Heart right ventricle (tissue), 16 donors: ENCODE measurements at regions not wholly inside any gene's neighbourhood (a gene's known extent, or its start where the extent isn't known, plus 50 kb on each side); places are given as distances from the start of the nearest gene placed in this dataset.

Experiments
- ATAC-seq, 8 donors: fragments of 200-7000 bp; cut with Tn5 transposase; one replicate each; pipeline ENCODE4 v1.9.1; 2020; ENCODE audit warnings: mild to moderate bottlenecking in 8 of 8, moderate library complexity in 8 of 8, moderate number of reproducible peaks in 1 of 8
- DNase-seq, 2 donors: peaks; one replicate each; pipeline ENCODE4 v3.0.0-alpha.2; 2020
- H3K27ac ChIP-seq, 10 donors: fragments of 200-600 bp; sonication (generic) in 2 of 10; one replicate each; pipeline versions ENCODE4 v1.5.0 to v1.8.0; 2020 to 2022; ENCODE audit warnings: mild to moderate bottlenecking in 3 of 10
- H3K27me3 ChIP-seq, 7 donors: fragments of 200-600 bp; one replicate each; pipeline ENCODE4 v1.8.0; 2021 to 2022; ENCODE audit warnings: mild to moderate bottlenecking in 2 of 7
- H3K36me3 ChIP-seq, 9 donors: fragments of 200-600 bp; sonication (generic) in 1 of 9; one replicate each; pipeline versions ENCODE4 v1.5.0 to v1.8.0; 2020 to 2022; ENCODE audit warnings: mild to moderate bottlenecking in 2 of 9
- H3K4me1 ChIP-seq, 9 donors: fragments of 200-600 bp; sonication (generic) in 1 of 9; one replicate each; pipeline versions ENCODE4 v1.5.0 to v1.8.0; 2020 to 2022; ENCODE audit warnings: mild to moderate bottlenecking in 4 of 9
- H3K4me3 ChIP-seq, 10 donors: fragments of 200-600 bp; sonication (generic) in 2 of 10; one replicate each; pipeline versions ENCODE4 v1.5.0 to v1.8.0; 2020 to 2022; ENCODE audit warnings: mild to moderate bottlenecking in 7 of 10, moderate library complexity in 2 of 10
- H3K9me3 ChIP-seq, 11 donors: fragments of 200-600 bp in 10 of 11; sonication (generic) in 2 of 11; one replicate each; pipeline versions ENCODE4 v1.5.0 to v1.8.0; 2013 to 2022; ENCODE audit warnings: mild to moderate bottlenecking in 2 of 11, control low read depth in 1 of 11, moderate library complexity in 1 of 11
- CTCF ChIP-seq, 9 donors: fragments of 200-600 bp; sonication (generic) in 2 of 9; IDR thresholded peaks; one replicate each; pipeline versions ENCODE4 v1.5.0 to v1.8.0; 2021 to 2022; ENCODE audit warnings: antibody characterized with exemption in 9 of 9, mild to moderate bottlenecking in 5 of 9, moderate library complexity in 1 of 9
- WGBS, 2 donors: extraction: QIAGEN DNeasy Blood & Tissue Kit; methylation state at CpG; one replicate each; pipeline ENCODE4 v1.1.7; 2013; ENCODE audit warnings: inconsistent platforms in 1 of 2; 5-methylcytosine and 5-hydroxymethylcytosine counted together
- intact Hi-C, 10 donors: fragments of 100-400 bp; cut with DNase I; formaldehyde crosslinking; loops; one replicate each; pipeline versions ENCODE4 v1.11.1 to v1.14.2; 2022
- donor health status: Arrhythmogenic right ventricular cardiomyopathy.
- donor health status: ischemic (EF 13 %, LVEDD 7.1; RV severe dilation, severe dysfunction).
- donor health status: healthy with polysubstance abuse.
- donor health status: DM: no; HTN: yes; CAD: no.
- donor health status: DM: no; HTN: no; CAD: no.
- donor health status: ischemic (EF 25% LVEDD 6.9; RV normal size, moderate dysfunction).
- donor health status: ischemic (EF 25% LVEDD 5.7; RV mildly dilated, moderate dysfunction).
- donor health status: healthy.
- donor health status: DM: yes; HTN: yes; CAD: no.
- donor health status: Ischemic cardiomyopathy.
- donor health status: ischemic (EF 35%, LVEDD 5.7; RV mildly dilated, moderate dysfunction).
- donor health status: nonischemic (EF 11% LVEDD 7.7; RV severe dilation, severe dysfunction).
- donor health status: DM: yes; HTN: yes; CAD: no.
- donor health status: PGD.
- donor health status: ischemic (EF 29% LVEDD 5.4; RV normal size, mild dysfunction).
- donor health status: nonischemic (EF 23%, LVEDD 6.1; RV moderate dilation, normal function).

- no peaks in the 10 kb centered on the region for H3K36me3 ChIP-seq
- H3K4me3 ChIP-seq: no peak overlapping the region
- H3K27me3 ChIP-seq: no peaks in the 10 kb centered on the region
- ATAC-seq: no peak
- H3K4me1 ChIP-seq: no peaks in the 10 kb centered on the region
- intact Hi-C loops: loop anchor here in 1 of 10 donors (2.0 kb wide), 1 partner anchor 71 kb away; no protein-coding TSS in a partner anchor
- no peak for DNase-seq
- peaks cover 0 to 6% (median 0%) of the 10 kb centered on the region in 11 donors for H3K9me3 ChIP-seq
- H3K27ac ChIP-seq: no peak overlapping the region
- no peak for TF ChIP-seq CTCF (IDR thresholded peaks at IDR 0.05)
- 73 to 79% methylated on average over 3 of the region's 3 CpGs for WGBS, 2 donors
These were observed 935.2 kb upstream of the TYRP1 start for GRCh38 chr9:11758016-11758415.

- Histone ChIP-seq H3K36me3 (no peaks in the 10 kb centered on the region), H3K4me1 (no peaks in the 10 kb centered on the region), H3K4me3 (no peak overlapping the region), H3K27me3 (no peaks in the 10 kb centered on the region), H3K27ac (no peak overlapping the region), H3K9me3 (peaks cover 0 to 9% (median 0%) of the 10 kb centered on the region in 11 donors)
- DNase-seq: no peak
- intact Hi-C loops: no loop called here
- no peak for TF ChIP-seq CTCF (IDR thresholded peaks at IDR 0.05)
- WGBS, 2 donors: 74 to 75% methylated on average over 4 of the region's 4 CpGs
- ATAC-seq: no peak
These were observed 913.2 kb upstream of the TYRP1 start for GRCh38 chr9:11779971-11780370.

GRCh38 chr9:11792870-11793269 lies 900.3 kb upstream of the TYRP1 start:
- WGBS, 2 donors: 88% methylated on average over 1 of the region's 1 CpG
- intact Hi-C loops: no loop called here
- DNase-seq: no peak

GRCh38 chr9:11794984-11795383 lies 898.2 kb upstream of the TYRP1 start:
- 83 to 87% methylated on average over 5 of the region's 5 CpGs for WGBS, 2 donors
- no peak for ATAC-seq
- intact Hi-C loops: no loop called here
- H3K27me3 ChIP-seq: no peaks in the 10 kb centered on the region
- no peak overlapping the region for H3K4me3 ChIP-seq
- DNase-seq: no peak
- H3K9me3 ChIP-seq: peaks cover 0 to 5% (median 0%) of the 10 kb centered on the region in 11 donors
- no peak for TF ChIP-seq CTCF (IDR thresholded peaks at IDR 0.05)
- H3K4me1 ChIP-seq: no peaks in the 10 kb centered on the region
- H3K36me3 ChIP-seq: no peaks in the 10 kb centered on the region
- H3K27ac ChIP-seq: no peak overlapping the region

More at GRCh38 chr9:11792870-11793269, 900.3 kb upstream of the TYRP1 start:
- Histone ChIP-seq H3K27ac (no peak overlapping the region), H3K27me3 (no peaks in the 10 kb centered on the region), H3K9me3 (peaks cover 0 to 5% (median 0%) of the 10 kb centered on the region in 11 donors), H3K4me1 (no peaks in the 10 kb centered on the region), H3K36me3 (no peaks in the 10 kb centered on the region), H3K4me3 (no peak overlapping the region)
- TF ChIP-seq CTCF (IDR thresholded peaks at IDR 0.05): no peak
- no peak for ATAC-seq
